Fibroblast of skin of left biceps (primary cell): ENCODE measurements at regions not wholly inside any gene's neighbourhood (a gene's known extent, or its start where the extent isn't known, plus 50 kb on each side); places are given as distances from the start of the nearest gene placed in this dataset.

Experiments used
- DNase-seq, 2 experiments: peaks; one replicate each; pipeline ENCODE4 v3.0.0-alpha.2; 2013; ENCODE audit warnings: low read depth in 2 of 2

- DNase-seq, result no peak
Measured at GRCh38 chr7:28231176-28231575, 50.6 kb upstream of the JAZF1 start.

- no peak for DNase-seq
Measured at GRCh38 chr7:28236560-28236959, 56.0 kb upstream of the JAZF1 start.

GRCh38 chr7:28237363-28237762 lies 56.8 kb upstream of the JAZF1 start:
- DNase-seq, result no peak

DNA sequence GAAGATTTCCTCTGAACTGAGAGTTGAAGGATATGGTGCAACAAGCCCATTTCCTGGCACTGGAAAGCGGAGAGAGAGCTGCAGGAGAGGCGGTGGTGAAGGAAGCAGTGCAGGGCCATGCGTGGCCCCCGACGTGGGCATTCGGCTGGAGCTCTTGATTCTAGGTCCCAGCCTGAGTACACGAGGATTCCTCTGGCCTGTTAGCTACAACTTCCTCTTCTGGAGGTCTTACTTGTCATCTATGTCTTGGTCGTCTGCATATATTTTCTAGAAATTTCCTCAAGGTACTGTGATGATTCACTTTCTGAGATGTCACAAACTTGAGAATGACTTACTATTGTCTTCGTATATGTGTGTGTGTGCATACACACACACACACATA lies 59.2 kb upstream of the JAZF1 start:
- DNase-seq, result no peak

GRCh38 chr7:28240481-28240880 lies 59.9 kb upstream of the JAZF1 start:
- no peak for DNase-seq

- DNase-seq, result no peak
Measured at GRCh38 chr7:28243861-28244260, 63.3 kb upstream of the JAZF1 start.

DNA sequence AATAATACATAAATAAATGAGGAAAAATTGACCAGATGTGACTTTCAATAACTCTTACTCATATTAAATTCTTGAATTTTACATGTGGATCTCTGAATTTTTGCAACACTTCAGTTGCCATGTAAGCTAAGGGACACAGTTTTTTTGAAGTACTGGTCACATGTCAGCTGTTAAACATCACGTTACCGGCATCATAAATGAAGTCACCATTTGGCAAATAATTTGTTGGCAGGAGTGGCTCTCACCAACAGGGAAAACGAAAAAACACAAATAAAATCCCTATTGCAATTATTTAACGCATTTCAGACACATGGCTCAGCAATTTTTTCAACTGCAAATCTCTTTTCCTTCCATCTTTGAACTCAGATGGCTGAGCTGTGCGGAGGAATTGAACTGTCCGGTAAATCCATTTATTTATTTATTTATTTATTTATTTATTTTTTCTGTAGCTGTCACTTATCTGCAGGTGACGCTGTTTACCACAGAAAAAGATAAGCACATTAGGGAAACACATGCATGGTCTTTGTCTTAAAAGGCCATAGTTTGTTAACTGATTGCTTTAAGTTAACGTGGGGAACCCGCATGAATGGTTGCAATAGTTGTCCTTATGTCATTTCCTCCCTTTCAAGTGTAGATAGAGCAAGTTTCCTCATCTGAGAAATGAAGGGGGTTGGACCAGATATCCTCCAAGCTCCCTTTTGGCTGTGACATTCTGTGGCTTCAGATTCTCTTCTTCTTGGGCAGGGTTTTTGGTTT lies 64.7 kb upstream of the JAZF1 start:
- no peak for DNase-seq

DNA sequence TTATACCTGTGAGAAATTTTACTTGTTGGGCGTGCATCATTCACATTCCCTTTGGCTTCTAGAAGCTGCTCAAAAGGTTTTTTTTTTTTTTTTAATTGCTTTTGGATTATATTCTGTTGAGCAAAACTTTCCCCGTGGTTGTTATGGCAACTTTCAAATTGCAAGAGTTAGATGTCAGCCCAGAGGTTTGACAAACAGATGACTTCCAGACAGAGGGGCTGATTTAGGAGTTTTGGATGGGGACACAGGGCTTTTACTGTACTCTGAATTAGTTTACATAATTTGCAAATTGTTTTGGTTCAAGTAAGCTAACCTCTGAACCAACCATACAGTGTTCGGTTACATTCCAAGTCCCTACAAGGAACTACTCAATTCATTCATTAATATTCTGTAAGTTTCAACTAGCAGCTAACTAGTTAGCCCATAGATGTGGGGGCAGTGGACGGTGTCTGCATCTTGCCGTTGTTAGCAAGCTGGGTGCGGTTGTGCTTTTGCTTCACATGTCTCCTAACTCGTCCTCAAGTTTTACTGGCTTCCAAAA lies 66.4 kb upstream of the JAZF1 start:
- no peak for DNase-seq

- no peak for DNase-seq
Measured at GRCh38 chr7:28258240-28258639, 77.6 kb upstream of the JAZF1 start.

DNA sequence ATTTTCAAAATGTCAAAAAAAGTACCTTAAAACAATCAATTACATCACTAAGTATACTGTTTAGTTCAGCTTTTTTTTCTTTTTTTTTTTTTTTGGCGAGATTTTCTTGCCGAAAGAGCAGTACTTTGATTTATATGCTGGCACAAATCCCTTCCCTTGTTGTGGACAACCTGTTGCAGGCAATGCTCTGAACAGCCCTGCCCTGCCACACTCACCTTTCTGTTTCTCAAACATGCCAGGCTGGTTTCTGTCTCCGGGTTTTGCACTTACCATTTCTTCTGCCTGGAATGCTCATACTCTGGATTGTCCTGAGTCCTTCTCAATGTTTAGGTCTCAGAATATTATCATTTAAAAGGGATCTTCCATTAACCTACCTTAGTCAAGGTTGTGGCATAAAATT lies 80.4 kb upstream of the JAZF1 start:
- no peak for DNase-seq

DNA sequence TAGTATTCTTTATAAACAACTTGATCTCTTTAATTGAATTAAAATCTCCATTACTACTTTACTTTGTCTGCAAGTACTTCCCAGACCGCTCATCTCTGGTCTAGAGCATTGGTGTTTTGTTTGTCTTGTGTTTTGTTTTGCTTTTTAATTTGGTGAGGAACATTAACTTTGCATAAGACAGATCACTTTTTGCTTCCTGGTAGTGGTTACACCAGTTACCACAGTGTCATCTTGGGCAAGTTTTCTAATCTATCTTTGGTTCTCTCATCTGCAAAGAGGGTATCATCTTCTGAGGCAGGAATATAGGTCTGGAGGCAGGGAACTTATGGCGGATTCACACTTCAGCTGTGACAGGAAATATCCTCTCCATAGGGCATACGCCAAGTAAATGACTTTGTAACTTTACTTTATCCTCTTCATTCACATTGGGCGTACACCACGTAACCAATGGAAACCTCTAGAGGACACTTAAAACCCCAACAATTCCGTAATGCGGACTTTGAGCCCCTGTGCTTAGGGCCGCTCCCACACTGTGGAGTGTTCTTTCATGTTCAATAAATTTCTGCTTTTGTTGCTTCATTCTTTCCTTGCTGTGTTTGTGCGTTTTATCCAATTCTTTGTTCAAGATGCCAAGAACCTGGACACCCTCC lies 83.2 kb upstream of the JAZF1 start:
- DNase-seq, result no peak

DNA sequence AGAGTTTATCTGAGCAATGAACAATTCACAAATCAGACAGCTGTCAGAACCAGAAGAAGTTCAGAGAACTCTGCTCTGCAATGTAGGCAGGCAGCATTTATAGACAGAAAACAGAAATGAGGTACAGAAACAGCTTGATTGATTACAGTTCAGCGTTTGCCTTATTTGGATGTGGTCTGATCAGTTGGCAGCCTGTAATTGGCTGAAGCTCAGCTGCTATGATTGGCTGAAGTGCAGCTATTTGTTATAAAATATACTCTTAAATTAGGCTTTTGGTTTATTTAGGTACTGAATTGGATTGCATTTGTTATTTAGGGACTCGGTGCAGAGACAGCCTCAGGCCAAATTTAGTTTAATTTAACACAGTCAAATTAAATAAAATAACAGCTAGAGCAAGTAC lies 85.8 kb upstream of the JAZF1 start:
- no peak for DNase-seq

DNA sequence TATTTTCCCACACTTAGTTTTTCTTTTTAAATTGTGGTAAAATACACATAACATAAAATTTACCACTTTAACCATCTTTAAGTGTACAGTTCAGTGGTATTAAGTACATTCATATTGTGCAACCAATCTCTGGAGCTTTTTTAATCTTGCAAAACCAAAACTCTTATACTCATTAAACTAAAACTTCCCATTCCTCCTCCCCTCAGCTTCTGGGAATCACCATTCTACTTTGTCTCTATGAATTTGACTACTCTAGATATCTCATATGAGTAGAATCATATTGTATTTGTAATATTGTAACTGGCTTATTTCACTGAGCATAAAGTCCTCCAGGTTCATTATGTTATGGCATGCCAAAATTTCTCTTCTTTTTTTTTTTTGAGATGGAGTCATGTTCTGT lies 86.4 kb upstream of the JAZF1 start:
- no peak for DNase-seq

GRCh38 chr7:28269700-28270361 lies 89.2 kb upstream of the JAZF1 start:
- DNase-seq, result no peak

GRCh38 chr7:28270536-28270935 lies 89.9 kb upstream of the JAZF1 start:
- no peak for DNase-seq

- DNase-seq, result no peak
Measured at GRCh38 chr7:28272461-28272877, 91.9 kb upstream of the JAZF1 start.

DNA sequence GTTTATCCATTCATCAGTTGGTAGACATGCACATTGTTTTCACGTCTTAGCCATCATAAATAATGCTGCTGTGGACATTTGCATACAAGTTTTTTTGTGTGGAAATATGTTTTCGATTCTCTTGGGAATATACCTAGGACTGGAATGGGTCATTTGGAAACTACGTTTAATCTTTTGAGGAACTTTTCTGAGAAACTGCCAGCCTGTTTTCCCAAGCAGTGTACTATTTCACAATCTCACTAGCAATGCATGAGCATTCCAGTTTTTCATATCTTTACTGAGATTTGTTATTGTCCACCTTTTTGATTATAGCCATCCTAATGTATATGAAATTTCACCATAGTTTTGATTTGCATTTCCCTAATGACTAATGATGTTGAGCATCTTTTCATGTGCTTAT lies 95.7 kb upstream of the JAZF1 start:
- no peak for DNase-seq

- no peak for DNase-seq
Measured at GRCh38 chr7:28277364-28277763, 96.8 kb upstream of the JAZF1 start.

GRCh38 chr7:28277958-28278357 lies 97.4 kb upstream of the JAZF1 start:
- DNase-seq, result no peak

- DNase-seq, result no peak
Measured at GRCh38 chr7:28280516-28280915, 99.9 kb upstream of the JAZF1 start.

DNA sequence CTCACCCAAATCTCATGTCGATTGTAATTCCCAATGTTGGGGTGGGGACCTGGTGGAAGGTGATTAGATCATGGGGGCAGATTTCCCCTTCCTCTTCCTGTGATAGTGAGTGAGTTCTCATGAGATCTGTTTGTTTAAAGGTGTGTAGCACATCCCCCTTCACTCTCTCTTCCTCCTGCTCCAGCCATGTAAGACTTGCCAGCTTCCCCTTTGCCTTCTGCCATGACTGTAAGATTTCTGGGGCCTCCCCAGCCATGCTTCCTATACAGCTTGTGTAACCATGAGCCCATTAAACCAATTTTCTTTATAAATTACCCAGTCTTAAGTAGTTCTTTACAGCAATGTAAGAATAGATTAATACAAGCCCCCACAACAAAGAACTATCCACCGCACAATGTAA lies 109.9 kb upstream of the JAZF1 start:
- DNase-seq, result no peak

DNA sequence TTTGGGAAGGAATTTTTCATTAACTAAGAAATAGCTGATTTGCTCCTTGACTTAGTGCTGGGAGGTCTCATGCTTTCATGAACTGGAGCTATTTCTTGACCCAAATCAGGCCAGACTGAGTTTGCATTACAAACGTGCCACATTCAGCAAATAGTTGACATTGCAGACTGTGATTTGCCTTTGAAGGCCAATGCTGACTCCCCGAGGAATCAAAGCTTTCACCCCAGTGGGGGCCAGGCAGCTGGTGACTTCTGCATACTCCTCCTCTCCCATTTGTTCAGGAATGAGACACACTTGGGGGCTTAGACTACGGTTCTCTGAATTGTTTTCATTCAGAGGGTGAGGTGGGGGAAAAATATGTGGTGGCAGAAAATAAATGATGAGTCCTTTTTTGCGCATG lies 111.0 kb upstream of the JAZF1 start:
- no peak for DNase-seq
